NB4 (cell line): ENCODE measurements at regions not wholly inside any gene's neighbourhood (a gene's known extent, or its start where the extent isn't known, plus 50 kb on each side); places are given as distances from the start of the nearest gene placed in this dataset.
"Not testable (repeated sequence)": the region's sequence is repeated elsewhere in the genome, so short reads cannot be mapped to it uniquely, and the experiment has no call there.

Experiments used
- DNase-seq: peaks from one replicate; pipeline ENCODE4 v3.0.0; 2010; ENCODE audit warnings: low read depth
- H3K4me3 ChIP-seq: one replicate; pipeline ENCODE4 v1.5.1; 2011; ENCODE audit warnings: mild to moderate bottlenecking, low read depth, low read length, moderate library complexity
- MYC ChIP-seq: IDR thresholded peaks from 2 replicates; pipeline ENCODE4 v1.6.1; 2011; ENCODE audit warnings: low read depth, low read length
- POLR2A ChIP-seq: IDR thresholded peaks from 2 replicates; pipeline ENCODE4 v1.6.1; 2011; ENCODE audit warnings: mild to moderate bottlenecking; ENCODE audit not compliant: insufficient read length; ENCODE audit errors: extremely low read depth
- TF ChIP-seq, protein P1 (sequence below): IDR thresholded peaks from 2 replicates; pipeline ENCODE4 v1.6.1; 2011; ENCODE audit warnings: low read depth, low read length
- TF ChIP-seq, protein P2 (sequence below): IDR thresholded peaks from one replicate; pipeline ENCODE4 v1.5.1; 2012; ENCODE audit warnings: low read depth, low read length

DNA sequence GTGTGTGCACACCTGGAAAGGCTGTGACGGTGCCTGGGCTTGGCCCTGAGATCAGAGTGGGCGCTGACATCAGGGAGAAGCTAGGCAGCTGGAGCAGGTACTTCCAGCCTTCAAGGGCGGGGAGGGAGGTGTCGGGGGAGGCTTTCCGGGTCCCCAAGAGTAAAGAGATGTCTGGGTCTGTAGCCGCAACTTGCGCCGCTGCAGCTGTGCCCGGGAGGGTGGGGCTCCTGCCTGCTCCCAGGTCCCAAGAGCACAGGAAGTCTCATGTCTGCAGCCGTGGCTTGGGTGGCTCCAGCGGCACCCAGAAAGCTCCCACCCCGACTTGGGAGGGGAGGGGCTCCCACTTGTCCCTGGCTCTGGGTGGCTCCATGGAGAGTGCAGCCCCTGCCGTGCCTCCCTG is 103.2 kb upstream of the BNIP2 start:
- no peak overlapping the region for H3K4me3 ChIP-seq
- DNase-seq = no peak
- no peak for TF ChIP-seq MYC
- TF ChIP-seq, protein P1, sequence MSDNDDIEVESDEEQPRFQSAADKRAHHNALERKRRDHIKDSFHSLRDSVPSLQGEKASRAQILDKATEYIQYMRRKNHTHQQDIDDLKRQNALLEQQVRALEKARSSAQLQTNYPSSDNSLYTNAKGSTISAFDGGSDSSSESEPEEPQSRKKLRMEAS = no peak
- TF ChIP-seq, protein P2, sequence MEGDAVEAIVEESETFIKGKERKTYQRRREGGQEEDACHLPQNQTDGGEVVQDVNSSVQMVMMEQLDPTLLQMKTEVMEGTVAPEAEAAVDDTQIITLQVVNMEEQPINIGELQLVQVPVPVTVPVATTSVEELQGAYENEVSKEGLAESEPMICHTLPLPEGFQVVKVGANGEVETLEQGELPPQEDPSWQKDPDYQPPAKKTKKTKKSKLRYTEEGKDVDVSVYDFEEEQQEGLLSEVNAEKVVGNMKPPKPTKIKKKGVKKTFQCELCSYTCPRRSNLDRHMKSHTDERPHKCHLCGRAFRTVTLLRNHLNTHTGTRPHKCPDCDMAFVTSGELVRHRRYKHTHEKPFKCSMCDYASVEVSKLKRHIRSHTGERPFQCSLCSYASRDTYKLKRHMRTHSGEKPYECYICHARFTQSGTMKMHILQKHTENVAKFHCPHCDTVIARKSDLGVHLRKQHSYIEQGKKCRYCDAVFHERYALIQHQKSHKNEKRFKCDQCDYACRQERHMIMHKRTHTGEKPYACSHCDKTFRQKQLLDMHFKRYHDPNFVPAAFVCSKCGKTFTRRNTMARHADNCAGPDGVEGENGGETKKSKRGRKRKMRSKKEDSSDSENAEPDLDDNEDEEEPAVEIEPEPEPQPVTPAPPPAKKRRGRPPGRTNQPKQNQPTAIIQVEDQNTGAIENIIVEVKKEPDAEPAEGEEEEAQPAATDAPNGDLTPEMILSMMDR = no peak
- TF ChIP-seq POLR2A = no peak

DNA sequence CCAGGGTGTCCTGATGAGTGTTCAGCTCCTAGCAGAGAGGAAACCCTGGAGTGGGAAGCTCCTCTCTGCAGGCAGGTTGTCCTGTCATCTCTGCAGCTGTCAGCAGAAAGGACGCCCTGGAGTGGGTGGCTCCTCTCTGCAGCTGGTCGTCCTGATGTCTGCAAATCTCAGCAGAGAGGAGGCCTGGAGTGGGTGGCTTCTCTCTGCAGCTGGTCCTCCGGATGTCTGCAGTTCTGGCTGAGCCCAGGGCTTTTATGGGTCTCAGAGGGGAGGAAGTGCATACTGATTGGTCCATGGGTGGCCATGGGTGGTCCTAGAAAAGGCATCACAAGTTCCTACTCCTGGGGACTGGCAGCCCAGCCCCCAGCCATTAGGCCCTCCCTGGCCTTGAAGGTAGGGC is 102.6 kb upstream of the BNIP2 start:
- no peak overlapping the region for H3K4me3 ChIP-seq
- no peak for DNase-seq
- TF ChIP-seq MYC (no peak), POLR2A (no peak)
- TF ChIP-seq, protein P1 = no peak
- TF ChIP-seq, protein P2 = no peak

DNA sequence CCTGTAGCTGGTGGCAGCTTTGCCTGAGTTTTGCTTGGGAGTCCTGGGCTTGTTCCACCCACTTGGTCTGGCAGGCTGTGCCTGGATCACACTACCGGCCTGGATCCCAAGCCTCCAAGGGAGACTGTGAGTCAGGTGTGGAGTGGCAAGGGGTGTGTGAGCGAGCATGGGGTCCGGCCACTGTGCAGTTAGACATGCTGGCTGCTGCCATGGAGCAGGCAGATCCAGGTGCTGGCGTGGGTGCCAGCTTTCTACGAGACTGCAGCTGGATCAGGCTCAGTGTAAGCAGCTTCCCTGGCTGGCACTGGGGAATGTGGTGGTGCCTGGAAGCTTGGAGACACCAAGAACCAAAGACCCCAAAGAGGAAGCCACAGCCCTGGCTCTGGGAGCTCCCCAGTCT is 102.0 kb upstream of the BNIP2 start:
- no peak overlapping the region for H3K4me3 ChIP-seq
- TF ChIP-seq, protein P1 = no peak
- TF ChIP-seq, protein P2 = no peak
- TF ChIP-seq POLR2A (no peak), MYC (no peak)
- DNase-seq = no peak

DNA sequence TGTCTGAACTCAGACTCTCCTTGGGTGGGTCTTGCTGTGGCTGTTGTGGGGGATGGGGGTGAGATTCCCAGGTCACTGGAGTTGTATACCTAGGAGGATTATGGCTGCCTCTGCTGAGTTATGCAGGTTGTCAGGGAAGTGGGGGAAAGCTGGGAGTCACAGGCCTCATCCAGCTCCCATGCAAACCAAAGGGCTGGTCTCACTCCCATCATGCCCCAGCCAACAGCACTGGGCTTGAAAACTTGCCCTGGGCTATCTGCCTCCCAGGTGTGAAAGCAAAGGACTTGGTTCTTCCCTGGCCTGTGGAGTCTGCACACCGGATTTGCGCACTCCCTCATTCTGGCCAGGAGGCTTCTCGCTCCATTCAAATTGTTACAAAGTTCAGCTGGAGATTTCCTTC is 97.3 kb upstream of the BNIP2 start:
- not testable (repeated sequence) for H3K4me3 ChIP-seq, DNase-seq

DNA sequence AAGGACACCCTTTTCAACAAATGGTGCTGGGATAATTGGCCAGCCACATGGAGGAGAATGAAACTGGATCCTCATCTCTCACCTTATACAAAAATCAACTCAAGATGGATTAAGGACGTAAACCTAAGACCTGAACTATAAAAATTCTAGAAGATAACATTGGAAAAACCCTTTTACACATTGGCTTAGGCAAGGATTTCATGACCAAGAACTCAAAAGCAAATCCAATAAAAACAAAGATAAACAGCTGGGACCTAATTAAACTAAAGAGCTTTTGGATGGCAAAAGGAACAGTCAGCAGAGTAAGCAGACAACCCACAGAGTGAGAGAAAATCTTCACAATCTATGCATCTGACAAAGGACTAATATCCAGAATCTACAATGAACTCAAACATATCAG is 96.9 kb upstream of the BNIP2 start:
- not testable (repeated sequence) for H3K4me3 ChIP-seq, DNase-seq

DNA sequence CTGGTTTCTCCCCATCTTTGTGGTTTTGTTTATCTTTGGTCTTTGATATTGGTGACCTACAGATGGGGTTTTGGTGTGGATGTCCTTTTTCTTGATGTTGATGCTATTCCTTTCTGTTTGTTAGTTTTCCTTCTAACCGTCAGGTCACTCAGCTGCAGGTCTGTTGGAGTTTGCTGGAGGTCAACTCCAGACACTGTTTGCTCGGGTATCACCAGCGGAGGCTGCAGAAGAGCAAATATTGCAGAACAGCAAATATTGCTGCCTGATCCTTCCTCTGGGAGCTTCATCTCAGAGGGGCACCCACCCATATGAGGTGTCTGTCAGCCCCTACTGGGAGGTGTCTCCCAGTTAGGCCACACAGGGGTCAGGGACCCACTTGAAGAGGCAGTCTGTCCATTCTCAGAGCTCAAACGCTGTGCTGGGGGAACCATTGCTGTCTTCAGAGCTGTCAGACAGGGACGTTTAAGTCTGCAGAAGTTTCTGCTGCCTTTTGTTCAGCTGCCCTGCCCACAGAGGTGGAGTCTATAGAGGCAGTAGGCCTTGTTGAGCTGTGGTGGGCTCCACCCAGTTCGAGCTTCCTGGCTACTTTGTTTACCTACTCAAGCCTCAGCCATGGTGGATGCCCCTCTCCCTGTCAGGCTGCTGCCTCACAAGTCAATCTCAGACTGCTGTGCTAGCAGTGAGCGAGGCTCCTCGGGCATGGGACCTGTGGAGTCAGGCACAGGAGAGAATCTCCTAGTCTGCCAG is 94.8 kb upstream of the BNIP2 start:
- H3K4me3 ChIP-seq, DNase-seq: not testable (repeated sequence)

DNA sequence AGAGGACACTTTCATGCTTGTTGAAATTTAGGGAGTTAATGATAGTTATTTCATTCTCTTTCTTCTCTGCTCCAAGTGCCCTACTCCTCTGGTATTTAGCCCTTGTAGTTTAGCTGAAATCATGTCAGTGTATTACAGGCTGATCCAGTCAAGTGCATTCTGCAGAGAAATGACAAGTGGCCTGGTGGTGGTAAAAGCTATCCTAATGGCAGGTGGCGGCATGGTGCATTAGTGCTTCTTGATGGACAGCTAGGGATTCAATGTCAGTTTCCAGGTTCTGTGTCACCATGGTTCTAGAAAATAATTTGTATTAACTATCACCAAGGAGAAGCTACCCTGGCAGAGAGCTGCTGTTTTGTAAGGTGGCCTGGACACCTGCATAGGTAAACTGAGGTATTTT is 90.0 kb upstream of the BNIP2 start:
- no peak overlapping the region for H3K4me3 ChIP-seq
- DNase-seq = no peak
- TF ChIP-seq, protein P1 = no peak
- TF ChIP-seq, protein P2 = no peak
- TF ChIP-seq POLR2A = no peak

DNA sequence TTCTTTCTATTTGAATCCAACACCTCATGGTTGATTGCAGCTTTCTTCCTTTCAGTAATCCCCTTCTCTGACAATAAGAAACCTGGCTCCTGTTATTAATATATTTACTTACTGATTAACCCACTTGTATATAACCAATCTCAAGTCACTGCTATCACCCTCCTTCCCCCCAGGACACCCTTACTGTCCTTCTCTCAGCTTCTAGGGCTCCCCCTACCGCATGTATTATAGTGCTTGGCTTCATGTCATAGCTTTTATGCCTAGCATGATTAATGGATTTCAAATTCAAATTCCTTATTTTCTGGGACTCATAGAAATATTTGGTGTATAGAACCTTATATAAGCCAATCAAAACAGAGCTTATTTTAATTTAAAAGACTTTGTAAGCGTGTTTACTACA is 75.7 kb upstream of the BNIP2 start:
- TF ChIP-seq POLR2A = no peak
- TF ChIP-seq, protein P2 = peak; percentile 22
- H3K4me3 ChIP-seq = no peak overlapping the region
- DNase-seq = peak; percentile 3
